ENCODE measurements at regions not wholly inside any gene's neighbourhood (a gene's known extent, or its start where the extent isn't known, plus 50 kb on each side); places are given as distances from the start of the nearest gene placed in this dataset.

GRCh38 chr16:6008670-6009069 lies 911.1 kb upstream of the EEF2KMT start:
- TF ChIP-seq CTCF (IDR thresholded peaks at IDR 0.05 in 8 of 11, conservative IDR thresholded peaks at IDR 0.05 in 3 of 11) (no peak), POLR2A (IDR thresholded peaks at IDR 0.05) (no peak)
